C4-2B (cell line): ENCODE measurements at regions not wholly inside any gene's neighbourhood (a gene's known extent, or its start where the extent isn't known, plus 50 kb on each side); places are given as distances from the start of the nearest gene placed in this dataset.

Experiments used
- ZFX ChIP-seq: fragments of 450-650 bp; IDR thresholded peaks from 2 replicates; pipeline ENCODE4 v1.6.1; 2017
- TF ChIP-seq, protein P1 (sequence below): fragments of 450-650 bp; conservative IDR thresholded peaks from 2 replicates; pipeline ENCODE4 v1.5.1; 2017; ENCODE audit warnings: mild to moderate bottlenecking

DNA sequence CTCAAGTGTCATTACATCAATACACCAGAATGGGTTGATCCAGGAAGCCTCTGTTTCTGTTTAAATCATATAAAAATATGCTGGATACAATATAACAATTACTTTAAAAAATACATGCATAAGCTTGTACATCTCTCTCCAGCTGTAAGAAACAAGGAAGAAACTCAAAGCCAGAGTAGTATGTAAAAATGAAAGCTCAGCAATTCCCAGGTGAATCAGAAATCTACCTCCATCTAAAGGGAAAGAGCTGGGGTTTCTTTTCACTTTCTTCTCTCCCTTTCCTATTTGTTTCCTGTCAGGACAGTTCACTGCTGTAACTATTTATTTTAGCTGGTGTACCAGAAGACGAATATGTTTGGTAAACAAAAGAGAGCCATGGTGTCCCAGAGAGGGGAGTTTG is 301.0 kb upstream of the C1orf87 start:
- TF ChIP-seq, protein P1, sequence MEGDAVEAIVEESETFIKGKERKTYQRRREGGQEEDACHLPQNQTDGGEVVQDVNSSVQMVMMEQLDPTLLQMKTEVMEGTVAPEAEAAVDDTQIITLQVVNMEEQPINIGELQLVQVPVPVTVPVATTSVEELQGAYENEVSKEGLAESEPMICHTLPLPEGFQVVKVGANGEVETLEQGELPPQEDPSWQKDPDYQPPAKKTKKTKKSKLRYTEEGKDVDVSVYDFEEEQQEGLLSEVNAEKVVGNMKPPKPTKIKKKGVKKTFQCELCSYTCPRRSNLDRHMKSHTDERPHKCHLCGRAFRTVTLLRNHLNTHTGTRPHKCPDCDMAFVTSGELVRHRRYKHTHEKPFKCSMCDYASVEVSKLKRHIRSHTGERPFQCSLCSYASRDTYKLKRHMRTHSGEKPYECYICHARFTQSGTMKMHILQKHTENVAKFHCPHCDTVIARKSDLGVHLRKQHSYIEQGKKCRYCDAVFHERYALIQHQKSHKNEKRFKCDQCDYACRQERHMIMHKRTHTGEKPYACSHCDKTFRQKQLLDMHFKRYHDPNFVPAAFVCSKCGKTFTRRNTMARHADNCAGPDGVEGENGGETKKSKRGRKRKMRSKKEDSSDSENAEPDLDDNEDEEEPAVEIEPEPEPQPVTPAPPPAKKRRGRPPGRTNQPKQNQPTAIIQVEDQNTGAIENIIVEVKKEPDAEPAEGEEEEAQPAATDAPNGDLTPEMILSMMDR = no peak
- no peak for TF ChIP-seq ZFX
